Lower leg skin (tissue), 3 donors: ENCODE measurements at regions not wholly inside any gene's neighbourhood (a gene's known extent, or its start where the extent isn't known, plus 50 kb on each side); places are given as distances from the start of the nearest gene placed in this dataset.

ENCODE experiments used
- CTCF ChIP-seq, 3 donors: fragments of 450-650 bp; IDR thresholded peaks; one replicate each; pipeline ENCODE4 v1.5.1; 2016; ENCODE audit warnings: antibody characterized with exemption in 3 of 3, mild to moderate bottlenecking in 3 of 3, moderate library complexity in 2 of 3
- POLR2A ChIP-seq, 2 donors: fragments of 450-650 bp; IDR thresholded peaks; one replicate each; pipeline ENCODE4 v1.6.1; 2016 to 2017; ENCODE audit warnings: antibody characterized with exemption in 2 of 2, mild to moderate bottlenecking in 1 of 2, moderate library complexity in 1 of 2

GRCh38 chr1:96538111-96538641 is 183.4 kb upstream of the PTBP2 start:
- TF ChIP-seq CTCF (IDR thresholded peaks at IDR 0.05): no peak
- no peak for TF ChIP-seq POLR2A (IDR thresholded peaks at IDR 0.05)
